ENCODE measurements at regions not wholly inside any gene's neighbourhood (a gene's known extent, or its start where the extent isn't known, plus 50 kb on each side); places are given as distances from the start of the nearest gene placed in this dataset.

GRCh38 chr9:109959679-109960078, 179.7 kb downstream of the PALM2AKAP2 start:
- Mint-ChIP-seq H3K4me3 (no peak overlapping the region), H3K36me3 (ENCODE audit: low read depth) (no peaks in the 10 kb centered on the region), H3K27me3 (ENCODE audit: insufficient read depth) (no peaks in the 10 kb centered on the region), H3K4me1 (ENCODE audit: low read depth) (peaks cover 13% of the 10 kb centered on the region), H3K27ac (no peak overlapping the region), H3K9me3 (no peaks in the 10 kb centered on the region)
- no peak for DNase-seq
- no peak for TF ChIP-seq CTCF (IDR thresholded peaks at IDR 0.05)

- no peak for DNase-seq
- H3K36me3 Mint-ChIP-seq (ENCODE audit: low read depth), result no peaks in the 10 kb centered on the region
- peaks cover 9% of the 10 kb centered on the region for H3K4me1 Mint-ChIP-seq (ENCODE audit: low read depth)
- no peak overlapping the region for H3K4me3 Mint-ChIP-seq
- H3K27ac Mint-ChIP-seq, result no peak overlapping the region
- H3K9me3 Mint-ChIP-seq, result no peaks in the 10 kb centered on the region
- TF ChIP-seq CTCF (IDR thresholded peaks at IDR 0.05), result no peak
- no peaks in the 10 kb centered on the region for H3K27me3 Mint-ChIP-seq (ENCODE audit: insufficient read depth)
Observed at GRCh38 chr9:109961626-109962025, 181.6 kb downstream of the PALM2AKAP2 start.

GRCh38 chr9:109962215-109962614, 182.2 kb downstream of the PALM2AKAP2 start:
- H3K27ac Mint-ChIP-seq, result no peak overlapping the region
- no peak for DNase-seq
- H3K27me3 Mint-ChIP-seq (ENCODE audit: insufficient read depth), result no peaks in the 10 kb centered on the region
- no peak overlapping the region for H3K4me3 Mint-ChIP-seq
- no peak for TF ChIP-seq CTCF (IDR thresholded peaks at IDR 0.05)
- no peaks in the 10 kb centered on the region for H3K9me3 Mint-ChIP-seq
- H3K36me3 Mint-ChIP-seq (ENCODE audit: low read depth), result no peaks in the 10 kb centered on the region
- peaks cover 3% of the 10 kb centered on the region; the same call in 1 of the 2 replicates for H3K4me1 Mint-ChIP-seq (ENCODE audit: low read depth)

DNA sequence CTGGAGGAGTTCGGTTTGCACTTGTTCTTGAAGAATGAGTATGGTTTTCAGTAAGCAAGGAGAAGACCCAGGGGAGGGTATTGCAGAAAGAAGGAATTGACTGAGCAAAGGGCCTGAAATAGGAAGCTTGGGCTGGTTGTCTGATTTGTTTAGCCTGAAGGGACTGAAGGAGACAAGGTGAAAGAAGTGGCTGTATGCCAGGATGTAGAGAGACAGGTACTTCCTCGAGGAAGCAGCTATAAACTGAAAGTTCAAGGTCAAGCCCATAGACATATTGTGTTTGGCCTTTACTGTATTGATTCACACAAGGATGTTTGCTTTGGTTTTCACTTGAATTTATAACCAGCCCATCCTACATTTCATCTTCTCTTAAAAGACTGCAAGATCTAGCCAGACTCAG, 183.1 kb downstream of the PALM2AKAP2 start:
- DNase-seq, result no peak

DNA sequence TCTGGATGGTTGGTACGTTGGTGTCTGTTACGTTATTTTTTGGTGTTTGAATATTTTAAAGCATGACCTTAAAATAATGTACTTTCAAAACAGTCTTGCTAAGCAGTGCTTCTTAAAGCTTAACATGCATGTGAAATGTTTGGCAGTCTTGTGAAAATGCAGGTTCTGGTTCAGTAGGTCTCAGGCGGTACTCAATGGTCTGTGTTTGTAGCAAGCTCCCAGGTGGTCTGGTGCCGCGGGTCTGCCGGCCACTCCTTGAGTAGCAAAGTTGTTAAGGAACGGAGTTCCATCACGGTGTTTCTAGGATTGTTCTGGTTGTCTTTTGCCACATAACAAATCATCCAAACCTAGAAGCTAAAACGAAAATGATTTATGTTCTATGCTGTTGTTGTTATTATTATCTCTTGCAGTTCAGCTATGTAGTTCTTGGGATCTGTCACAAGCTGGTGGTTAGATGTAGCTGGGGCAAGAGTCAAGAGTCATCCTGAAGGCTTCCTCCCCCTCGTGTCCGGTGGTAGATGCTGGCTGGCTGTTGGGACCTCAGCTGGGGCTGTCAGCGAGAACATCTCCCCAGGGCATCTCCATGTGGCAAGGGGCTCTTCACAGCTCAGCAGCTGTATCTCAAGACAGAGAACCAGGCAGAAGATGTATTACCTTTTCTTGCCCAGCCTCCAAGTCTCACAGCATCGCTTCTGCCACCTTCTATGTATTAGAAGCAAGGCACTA, 186.8 kb downstream of the PALM2AKAP2 start:
- TF ChIP-seq CTCF (IDR thresholded peaks at IDR 0.05), result no peak
- DNase-seq, result no peak
- Mint-ChIP-seq H3K4me1 (ENCODE audit: low read depth) (0 out of 2 replicates have a peak, but pooled peaks cover 2% of the 10 kb centered on the region), H3K27me3 (ENCODE audit: insufficient read depth) (no peaks in the 10 kb centered on the region), H3K4me3 (no peak overlapping the region), H3K36me3 (ENCODE audit: low read depth) (no peaks in the 10 kb centered on the region), H3K27ac (no peak overlapping the region), H3K9me3 (no peaks in the 10 kb centered on the region)

More for the DNA sequence above, 183.1 kb downstream of the PALM2AKAP2 start:
- no peak for TF ChIP-seq CTCF (IDR thresholded peaks at IDR 0.05)
- Mint-ChIP-seq H3K4me1 (ENCODE audit: low read depth) (no peaks in the 10 kb centered on the region), H3K27me3 (ENCODE audit: insufficient read depth) (no peaks in the 10 kb centered on the region), H3K4me3 (no peak overlapping the region), H3K36me3 (ENCODE audit: low read depth) (no peaks in the 10 kb centered on the region), H3K27ac (no peak overlapping the region), H3K9me3 (no peaks in the 10 kb centered on the region)

Measured in HFFc6 (cell line).